ENCODE measurements at regions not wholly inside any gene's neighbourhood (a gene's known extent, or its start where the extent isn't known, plus 50 kb on each side); places are given as distances from the start of the nearest gene placed in this dataset.

- TF ChIP-seq CTCF (IDR thresholded peaks at IDR 0.05; ENCODE audit: insufficient read depth, low read depth, low read length, missing control alignments) = no peak
- DNase-seq (ENCODE audit: low read depth) = no peak
- H3K4me3 ChIP-seq (ENCODE audit: low read depth, low read length) = no peak overlapping the region
These were observed 511.4 kb upstream of the MYT1L start for GRCh38 chr2:2842466-2842865.

DNA sequence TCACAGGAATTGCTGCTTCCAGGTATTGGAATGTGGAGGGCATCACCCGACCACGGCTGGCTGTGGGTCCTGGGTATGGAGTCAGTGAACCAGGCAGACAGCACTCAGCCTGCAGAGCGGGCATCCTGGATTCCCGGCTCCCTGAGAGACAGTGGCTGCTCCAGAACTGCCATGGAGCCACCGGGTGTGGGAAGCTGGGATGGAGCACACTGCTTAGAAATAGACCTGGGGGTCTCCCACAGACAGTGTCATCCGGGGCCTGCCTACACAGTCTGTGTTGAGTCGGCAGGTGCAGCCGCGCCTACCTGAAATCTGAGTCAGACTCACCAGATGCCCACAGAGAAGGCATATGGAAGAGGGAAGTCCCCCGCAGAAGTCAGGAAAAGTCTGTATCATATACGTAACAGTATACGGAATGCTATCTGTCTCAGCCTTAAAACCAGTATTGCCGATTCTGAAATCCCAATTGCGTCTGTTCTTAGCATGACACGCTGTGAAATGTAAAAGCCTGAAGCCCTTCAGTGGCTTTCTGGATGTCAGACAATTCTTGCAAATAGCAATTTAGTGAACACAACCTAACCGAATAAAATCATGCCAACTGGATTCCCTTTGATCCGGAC, 509.7 kb upstream of the MYT1L start:
- no peak for TF ChIP-seq CTCF (IDR thresholded peaks at IDR 0.05; ENCODE audit: insufficient read depth, low read depth, low read length, missing control alignments)
- DNase-seq (ENCODE audit: low read depth) = no peak
- no peak overlapping the region for H3K4me3 ChIP-seq (ENCODE audit: low read depth, low read length)

DNA sequence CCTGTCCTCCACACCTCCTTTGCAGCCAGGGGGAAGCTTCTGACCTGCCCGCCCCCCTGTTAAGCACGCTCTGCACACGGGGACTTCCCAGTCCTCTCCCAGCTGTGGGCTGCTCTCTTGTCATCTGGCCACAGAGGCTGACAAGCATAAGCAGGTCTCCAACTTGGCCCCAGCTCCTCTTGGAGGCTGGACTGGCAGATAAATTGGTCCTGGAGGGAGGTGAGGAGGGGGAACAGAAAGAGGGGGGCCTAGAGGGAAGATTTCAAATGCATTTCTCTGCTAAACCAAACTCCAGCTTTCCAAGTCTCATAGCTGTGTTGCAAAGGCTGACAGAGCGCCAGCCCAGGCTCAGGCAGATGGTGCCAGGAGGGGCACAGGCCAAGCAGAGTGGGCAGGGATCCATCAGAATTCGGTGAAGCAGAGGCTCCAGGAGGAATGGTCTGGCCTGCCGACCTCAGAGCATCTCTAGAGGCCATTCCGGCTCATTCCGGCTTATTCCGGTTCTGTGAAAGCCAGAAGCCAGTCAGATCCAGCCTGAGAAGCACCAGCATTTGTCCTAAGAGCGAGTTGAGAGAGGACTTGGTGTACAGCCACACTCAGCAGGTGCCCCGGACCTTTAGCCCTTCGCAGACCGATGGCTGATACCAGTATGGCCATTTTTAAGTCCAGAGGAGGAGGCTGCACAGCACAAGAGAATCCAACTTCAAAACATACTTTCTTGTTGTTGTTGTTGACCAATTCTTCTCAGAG, 508.9 kb upstream of the MYT1L start:
- DNase-seq (ENCODE audit: low read depth) = no peak
- no peak for TF ChIP-seq CTCF (IDR thresholded peaks at IDR 0.05; ENCODE audit: insufficient read depth, low read depth, low read length, missing control alignments)
- no peak overlapping the region for H3K4me3 ChIP-seq (ENCODE audit: low read depth, low read length)

DNA sequence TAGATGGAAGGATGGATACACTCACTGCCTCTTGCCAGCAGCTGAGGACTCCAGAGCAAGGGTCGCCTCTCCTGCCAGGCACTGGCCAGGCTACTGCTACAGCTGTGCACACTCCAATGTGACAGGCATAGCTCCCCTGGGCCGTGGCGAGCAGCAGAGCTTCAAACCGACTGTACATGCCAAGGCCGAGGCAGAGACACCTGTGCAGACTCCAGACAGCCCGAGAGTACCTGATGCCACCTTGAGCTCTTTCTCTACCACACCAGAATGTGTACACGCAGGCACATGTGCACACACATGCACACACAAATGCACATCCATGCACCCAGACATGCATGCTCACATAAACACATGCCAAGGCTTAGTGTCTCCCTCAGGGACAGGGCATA, 508.3 kb upstream of the MYT1L start:
- no peak overlapping the region for H3K4me3 ChIP-seq (ENCODE audit: low read depth, low read length)
- DNase-seq (ENCODE audit: low read depth) = no peak
- no peak for TF ChIP-seq CTCF (IDR thresholded peaks at IDR 0.05; ENCODE audit: insufficient read depth, low read depth, low read length, missing control alignments)

DNA sequence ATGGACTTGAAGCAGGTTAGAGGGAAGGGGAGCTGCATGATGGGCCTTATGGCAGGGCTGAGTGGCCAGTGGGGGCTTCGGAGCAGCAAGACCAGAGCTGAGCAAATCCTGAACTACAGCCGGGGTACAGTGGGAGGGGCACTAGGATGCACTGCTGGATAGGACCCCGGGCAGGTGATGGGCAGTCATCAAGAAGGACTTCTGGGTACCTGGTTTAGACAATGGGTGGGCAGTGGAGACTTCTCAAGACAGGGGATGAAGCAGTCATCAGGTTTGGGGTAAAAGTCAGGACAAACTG, 507.4 kb upstream of the MYT1L start:
- DNase-seq (ENCODE audit: low read depth) = no peak
- no peak overlapping the region for H3K4me3 ChIP-seq (ENCODE audit: low read depth, low read length)
- no peak for TF ChIP-seq CTCF (IDR thresholded peaks at IDR 0.05; ENCODE audit: insufficient read depth, low read depth, low read length, missing control alignments)

DNA sequence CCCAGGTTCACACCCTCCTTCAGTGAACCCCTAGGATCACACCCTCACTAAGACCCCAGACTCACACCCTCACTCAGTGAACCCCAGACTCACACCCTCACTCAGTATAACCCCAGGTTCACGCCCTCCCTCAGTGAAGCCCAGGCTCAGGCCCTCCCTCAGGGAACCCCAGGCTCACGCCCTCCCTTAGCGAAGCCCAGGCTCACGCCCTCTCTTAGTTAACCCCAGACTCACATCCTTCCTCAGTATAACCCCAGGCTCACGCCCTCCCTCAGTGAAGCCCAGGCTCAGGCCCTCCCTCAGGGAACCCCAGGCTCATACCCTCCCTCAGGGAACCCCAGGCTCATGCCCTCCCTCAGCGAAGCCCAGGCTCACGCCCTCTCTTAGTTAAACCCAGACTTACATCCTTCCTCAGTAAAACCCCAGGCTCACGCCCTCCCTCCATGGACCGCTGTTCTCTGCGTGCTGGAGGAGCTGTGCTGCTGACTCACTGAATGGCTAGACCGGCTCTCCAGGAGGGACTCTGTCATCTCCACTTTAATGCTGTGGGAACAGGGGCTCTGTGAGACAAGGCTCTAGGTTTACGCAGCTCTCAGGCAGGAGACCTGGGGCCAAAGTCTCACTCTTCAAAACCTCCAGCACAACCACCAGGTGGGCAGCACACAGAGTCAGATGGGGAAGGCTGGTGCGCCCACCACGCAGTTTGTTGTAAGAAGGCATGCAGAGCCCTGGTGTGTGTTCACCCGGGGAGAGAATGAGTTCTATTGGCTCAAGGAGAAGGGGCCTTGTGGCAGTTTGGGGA, 506.9 kb upstream of the MYT1L start:
- no peak for DNase-seq (ENCODE audit: low read depth)
- H3K4me3 ChIP-seq (ENCODE audit: low read depth, low read length) = no peak overlapping the region
- no peak for TF ChIP-seq CTCF (IDR thresholded peaks at IDR 0.05; ENCODE audit: insufficient read depth, low read depth, low read length, missing control alignments)
